GM18508 (cell line): ENCODE measurements at regions not wholly inside any gene's neighbourhood (a gene's known extent, or its start where the extent isn't known, plus 50 kb on each side); places are given as distances from the start of the nearest gene placed in this dataset.

ENCODE experiments used
- ATAC-seq: cut with Tn5 transposase; IDR thresholded peaks from one replicate; pipeline ENCODE4 v1.9.1; 2021; ENCODE audit warnings: moderate number of reproducible peaks; ENCODE audit not compliant: insufficient read depth, unreplicated experiment

GRCh38 chr22:49554741-49555140 lies 272.9 kb downstream of the BRD1 start:
- no peak for ATAC-seq

- no peak for ATAC-seq
Observed at GRCh38 chr22:49554296-49554625, 273.4 kb downstream of the BRD1 start.

DNA sequence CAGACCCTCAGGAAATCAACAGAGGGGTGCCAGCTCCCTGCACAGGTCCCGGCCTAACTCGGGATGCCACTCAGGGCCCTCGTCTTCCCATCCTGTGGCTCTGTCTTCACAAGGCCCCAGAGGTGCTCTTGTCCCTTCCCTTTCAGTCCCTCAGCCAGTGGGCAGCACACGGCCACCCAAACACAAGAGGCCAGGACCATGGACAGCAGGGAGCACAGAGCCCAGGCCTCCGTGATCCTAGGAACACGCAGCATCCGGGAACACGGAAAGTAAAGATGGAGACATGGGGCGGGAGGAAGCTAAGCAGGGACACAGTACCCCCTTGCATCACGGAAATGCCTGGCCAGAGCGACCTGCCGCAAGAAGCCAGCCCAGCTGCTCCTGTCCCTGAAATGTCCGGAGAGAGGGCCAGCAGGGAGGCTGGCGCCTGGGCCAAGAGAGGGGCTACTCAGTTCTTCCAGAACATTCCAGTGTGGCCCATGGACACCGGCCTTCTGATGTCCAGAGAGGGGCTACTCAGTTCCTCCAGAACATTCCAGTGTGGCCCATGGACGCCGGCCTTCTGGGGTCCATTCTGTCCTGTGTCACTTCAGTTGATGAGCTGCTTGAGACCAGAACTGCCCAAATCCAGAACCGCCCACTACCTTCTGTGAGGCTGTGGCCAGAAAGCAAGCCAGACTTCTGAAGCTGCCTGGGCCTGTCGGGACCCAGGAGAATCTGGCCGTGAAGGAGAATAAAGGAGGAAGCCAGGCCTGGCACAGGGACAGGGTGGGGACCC lies 274.0 kb downstream of the BRD1 start:
- ATAC-seq: no peak

DNA sequence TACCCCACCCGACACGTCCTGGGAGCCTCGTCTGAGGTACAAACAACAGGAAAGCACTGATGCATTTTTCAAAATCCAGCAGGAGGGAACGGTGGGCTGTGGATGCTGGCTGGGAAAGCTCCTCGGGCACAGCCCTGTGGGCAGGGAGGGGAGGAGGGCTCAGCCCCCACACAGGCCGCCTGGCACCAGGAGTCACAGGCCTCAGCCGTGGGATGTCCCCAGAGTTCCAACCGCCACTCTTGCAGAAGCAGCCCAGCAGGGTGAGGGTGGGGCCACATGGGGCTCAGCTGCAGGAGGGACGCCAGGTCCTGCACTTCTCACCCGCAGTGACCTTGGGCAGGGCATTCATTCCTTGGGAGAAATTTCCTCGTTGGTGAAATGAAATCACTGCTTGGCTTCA lies 274.6 kb downstream of the BRD1 start:
- no peak for ATAC-seq

GRCh38 chr22:49551897-49552614 lies 275.6 kb downstream of the BRD1 start:
- ATAC-seq: no peak

- no peak for ATAC-seq
Observed at GRCh38 chr22:49551446-49551845, 276.2 kb downstream of the BRD1 start.

GRCh38 chr22:49550766-49551362 lies 276.8 kb downstream of the BRD1 start:
- no peak for ATAC-seq

GRCh38 chr22:49550141-49550430 lies 277.6 kb downstream of the BRD1 start:
- no peak for ATAC-seq

- ATAC-seq: no peak
Observed at GRCh38 chr22:49549256-49550140, 278.2 kb downstream of the BRD1 start.

GRCh38 chr22:49548356-49549202 lies 279.1 kb downstream of the BRD1 start:
- no peak for ATAC-seq

DNA sequence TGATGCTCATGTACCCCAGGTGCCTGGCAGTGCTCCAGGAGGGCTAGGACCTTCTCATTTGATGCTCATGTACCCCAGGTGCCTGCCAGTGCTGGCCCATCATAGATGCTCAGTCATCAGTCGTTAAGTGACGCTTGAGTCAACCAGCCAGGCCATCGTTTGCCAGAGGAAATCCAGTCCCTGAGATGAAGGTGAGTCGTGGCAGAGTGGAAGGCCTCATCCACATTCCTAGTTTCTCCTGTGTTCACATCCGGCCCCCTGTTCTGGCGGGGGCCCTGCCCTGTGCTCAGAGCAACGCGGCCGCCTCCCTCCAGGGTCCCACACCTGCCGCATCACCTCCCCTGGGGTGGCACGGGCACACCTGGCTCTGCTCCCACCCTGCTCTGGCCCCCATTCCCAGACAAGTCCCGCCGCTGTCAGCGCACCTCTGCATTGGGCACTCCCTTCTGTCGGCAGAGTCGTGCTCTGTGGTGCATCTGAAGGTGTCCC lies 279.9 kb downstream of the BRD1 start:
- ATAC-seq: no peak

DNA sequence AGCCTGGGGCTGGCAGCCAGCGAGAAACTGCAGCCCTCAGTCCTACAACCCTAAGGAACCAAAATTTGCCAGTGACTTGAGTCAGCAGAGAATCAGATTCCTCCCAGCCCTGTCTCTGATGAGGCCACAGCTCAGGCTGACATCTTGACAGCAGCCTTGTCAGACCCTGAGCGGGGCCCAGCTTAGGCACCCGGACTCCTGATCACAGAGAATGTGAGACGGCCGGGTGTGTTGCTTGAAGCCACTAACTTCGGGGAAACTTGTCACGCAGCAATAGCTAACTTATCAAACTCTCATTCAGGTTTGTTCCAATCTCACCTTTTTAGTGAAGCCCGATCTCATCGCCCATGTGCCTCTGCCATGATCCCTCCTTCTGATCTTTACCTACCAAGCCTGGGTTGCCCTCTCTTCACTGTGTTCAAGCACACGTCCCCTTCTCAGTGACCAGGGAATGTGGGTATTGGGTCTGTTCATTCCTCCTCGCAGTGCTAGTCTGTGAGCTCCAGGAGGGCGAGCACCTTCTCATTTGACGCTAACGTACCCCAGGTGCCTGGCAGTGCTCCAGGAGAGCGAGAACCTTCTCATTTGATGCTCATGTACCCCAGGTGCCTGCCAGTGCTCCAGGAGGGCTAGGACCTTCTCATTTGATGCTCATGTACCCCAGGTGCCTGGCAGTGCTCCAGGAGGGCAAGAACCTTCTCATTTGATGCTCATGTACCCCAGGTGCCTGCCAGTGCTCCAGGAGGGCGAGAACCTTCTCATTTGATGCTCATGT lies 280.7 kb downstream of the BRD1 start:
- no peak for ATAC-seq

DNA sequence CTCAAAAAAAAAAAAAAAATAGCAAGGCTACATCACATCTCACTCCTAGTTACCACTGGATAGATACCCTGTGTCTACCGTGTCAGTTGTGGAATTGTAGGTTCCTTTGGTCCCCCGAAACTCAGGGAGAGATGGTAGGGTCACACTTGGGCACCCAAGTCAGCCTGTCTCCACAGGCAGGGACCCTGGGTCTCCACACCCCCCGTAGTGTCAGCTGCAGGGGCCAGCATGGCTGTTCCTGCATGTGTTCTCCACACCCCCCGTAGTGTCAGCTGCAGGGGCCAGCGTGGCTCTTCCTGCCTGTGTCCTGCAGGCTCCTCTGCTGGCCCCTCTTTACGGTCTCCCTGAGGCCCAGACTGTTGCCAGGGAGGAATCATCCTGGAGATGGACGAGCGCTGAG lies 282.1 kb downstream of the BRD1 start:
- no peak for ATAC-seq

DNA sequence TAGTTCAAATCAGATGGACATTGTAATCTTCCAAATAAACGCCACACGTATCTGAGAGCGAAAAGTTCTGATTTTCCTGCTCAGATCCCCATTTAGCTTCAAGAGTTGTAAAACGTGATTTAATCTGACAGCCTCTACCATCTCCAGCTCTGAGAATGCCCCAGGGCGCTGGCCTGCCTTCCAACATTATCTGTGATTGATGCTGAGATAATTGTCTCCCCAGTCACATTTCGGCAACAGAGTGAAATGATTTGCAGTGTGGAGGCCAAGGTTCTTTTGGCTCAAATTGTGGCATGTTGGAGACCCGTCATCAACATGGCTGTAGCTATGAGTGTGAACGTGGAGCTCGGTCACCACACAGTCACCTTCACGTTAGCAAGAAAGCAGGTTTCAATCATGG lies 283.4 kb downstream of the BRD1 start:
- ATAC-seq: no peak

- ATAC-seq: no peak
Observed at GRCh38 chr22:49543876-49544275, 283.8 kb downstream of the BRD1 start.

- no peak for ATAC-seq
Observed at GRCh38 chr22:49541693-49542230, 285.9 kb downstream of the BRD1 start.

DNA sequence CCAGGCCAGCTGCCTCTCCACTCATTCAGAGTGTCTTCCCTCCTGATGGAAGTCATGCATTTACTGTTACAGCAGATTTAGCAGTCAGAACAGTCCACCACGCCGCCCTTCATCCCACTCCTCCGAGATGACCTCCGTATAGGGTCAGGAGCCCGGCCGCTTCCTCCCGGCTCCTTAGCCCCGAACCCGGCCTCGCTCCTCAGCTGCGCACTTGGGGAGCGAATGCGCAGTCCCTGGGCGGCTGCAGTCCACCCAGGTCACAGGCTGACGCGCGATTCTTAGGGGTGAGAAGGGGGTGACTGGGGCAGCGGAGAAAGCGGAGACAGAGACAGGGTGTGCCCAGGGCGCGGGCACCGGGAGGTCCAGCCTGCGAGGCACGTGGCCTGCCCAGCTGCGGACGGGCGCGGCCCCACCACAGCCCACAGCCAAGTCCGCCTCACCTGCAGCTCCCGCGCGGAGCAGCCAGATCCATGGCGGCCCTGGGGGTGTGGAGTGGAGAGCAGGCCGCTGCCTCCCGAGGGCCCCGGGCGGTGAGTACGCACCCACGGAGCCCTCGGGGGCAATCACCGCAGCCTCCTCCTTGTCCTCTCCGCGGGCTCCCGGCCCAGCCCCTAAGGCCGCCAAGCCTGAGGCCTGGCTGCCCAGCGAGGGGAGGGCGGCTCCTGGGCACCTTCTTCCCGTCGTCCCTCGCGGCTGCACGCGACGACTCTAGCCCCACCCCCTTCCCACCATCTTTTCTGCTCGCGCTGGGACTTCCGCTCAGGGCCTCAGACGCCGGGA lies 286.6 kb downstream of the BRD1 start:
- ATAC-seq: no peak
